Fibroblast of peridontal ligament (primary cell): ENCODE measurements at regions not wholly inside any gene's neighbourhood (a gene's known extent, or its start where the extent isn't known, plus 50 kb on each side); places are given as distances from the start of the nearest gene placed in this dataset.

ENCODE experiments used
- DNase-seq: peaks from one replicate; pipeline ENCODE4 v3.0.0-alpha.2; 2010; ENCODE audit errors: extremely low read depth

DNA sequence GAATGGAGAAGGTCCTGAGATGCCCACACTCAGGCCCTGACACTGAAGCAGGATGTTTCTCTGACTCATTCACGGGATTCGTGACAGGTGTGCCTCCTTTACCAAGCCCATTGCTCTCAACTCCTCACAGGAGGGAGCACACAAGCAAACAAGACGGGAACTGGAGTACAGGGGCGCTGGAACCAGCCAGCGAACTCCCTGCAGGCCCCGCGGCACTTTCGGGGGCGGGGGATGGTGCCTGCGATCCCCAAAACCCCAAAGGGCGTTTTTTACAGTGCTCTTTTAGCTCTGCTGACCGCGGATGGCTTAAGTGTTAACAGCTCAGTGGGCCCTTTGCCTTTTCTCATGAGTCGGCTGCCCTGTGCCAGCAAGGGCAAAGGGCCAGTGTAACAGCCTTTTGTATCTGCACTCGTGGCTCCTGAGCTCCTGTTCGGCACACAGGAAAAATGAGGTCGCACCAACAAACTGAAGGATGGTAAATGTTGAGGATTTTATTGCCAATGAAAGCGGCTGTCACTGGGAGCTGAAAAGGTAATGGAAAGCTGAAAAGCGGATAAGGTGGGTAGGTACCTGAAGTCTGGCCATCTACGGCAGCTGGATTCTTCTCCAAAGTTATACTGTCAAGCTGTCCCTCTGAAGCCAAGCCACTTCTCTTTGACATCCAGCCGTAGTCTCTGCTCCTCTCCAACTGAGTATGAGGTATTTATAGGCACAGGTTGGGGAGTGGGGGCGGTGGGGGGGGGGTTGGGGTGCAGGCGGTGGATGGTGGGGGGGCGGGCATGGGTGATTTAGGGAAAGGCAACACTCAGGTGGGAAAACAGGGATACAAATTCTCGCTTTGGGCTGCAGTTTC is 65.0 kb upstream of the TRPC4 start:
- DNase-seq = no peak

DNA sequence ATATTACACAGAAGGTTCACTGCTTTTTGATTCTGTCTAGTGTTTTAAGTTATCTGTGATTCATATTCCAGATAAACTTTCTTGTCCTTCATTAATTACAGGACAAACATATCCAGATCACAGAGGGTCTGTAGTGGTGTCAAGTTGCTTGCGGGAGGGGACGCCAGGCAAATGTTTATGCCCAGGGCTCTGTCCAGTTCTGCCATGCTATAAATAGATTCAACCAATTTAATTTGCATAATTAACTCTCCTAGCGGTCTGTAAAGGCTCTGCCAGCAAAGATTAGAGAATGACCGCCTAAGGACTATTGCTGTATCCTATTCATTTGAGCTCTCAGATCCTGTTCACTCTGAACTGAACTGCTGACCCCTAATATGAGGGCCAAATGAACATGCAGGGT is 59.7 kb upstream of the TRPC4 start:
- DNase-seq = no peak

DNA sequence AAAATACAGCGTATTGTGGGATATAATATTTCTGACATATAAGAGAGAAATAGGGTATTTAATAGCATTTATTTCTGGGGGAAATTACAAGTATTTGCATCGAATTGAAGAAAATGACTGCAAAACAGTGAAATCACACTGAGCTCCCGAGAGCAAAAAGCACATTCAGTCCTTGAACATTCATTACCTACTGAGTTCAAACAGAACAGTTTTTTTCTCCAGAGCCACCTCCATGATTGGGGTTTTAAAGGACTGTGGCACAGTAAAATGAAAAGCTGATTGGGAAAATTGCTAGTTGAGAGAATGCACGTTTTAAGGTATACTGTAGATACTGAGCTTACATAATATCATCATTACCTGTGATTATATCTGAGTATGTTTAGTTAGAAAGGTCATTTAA is 58.0 kb upstream of the TRPC4 start:
- no peak for DNase-seq

DNA sequence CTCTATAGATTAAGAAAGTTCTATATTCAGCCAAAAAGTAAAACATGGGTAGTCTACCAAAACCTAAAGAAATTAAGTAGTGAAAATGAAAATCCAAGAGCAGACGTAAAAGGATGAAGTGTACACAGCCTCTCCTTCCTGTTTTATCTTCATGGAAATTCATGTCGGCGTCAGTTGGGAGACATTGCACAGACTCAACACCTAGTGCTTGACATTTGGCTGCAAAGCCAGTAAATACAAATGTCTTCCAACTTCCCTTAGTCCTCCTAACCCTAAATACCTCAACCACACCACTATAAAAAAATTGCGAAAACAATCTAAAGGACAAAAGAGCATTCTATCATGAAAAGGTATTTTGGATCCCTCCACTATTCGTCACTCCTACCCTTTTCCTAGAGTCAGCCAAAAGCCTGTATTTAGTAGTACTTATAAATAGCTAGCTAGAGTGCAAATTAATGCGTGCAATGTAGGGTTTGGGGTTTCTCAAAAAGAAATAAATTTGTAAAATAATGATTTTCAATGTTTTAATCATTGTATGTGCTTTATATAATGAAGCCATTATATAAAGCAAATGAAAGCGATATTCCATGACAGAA is 56.4 kb upstream of the TRPC4 start:
- DNase-seq = no peak

DNA sequence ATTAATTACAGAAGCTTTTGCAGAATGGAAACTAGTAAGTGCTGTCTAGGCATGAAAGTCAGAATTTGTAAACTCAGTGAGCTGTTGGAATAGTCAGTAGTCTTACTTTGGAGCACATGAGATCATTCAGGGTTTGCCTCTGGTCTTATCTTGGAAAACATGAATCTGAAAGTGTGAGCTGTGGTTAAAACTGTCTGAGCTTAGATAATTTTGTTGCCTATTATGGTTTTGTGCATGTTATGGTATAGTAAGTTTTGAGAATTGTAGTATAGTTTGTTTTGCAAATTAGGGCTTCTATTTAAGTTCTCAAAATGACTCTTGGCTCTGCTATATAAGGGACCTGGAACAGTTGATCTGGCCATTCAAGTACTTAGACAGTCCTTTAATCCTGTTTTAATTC is 53.7 kb upstream of the TRPC4 start:
- no peak for DNase-seq

DNA sequence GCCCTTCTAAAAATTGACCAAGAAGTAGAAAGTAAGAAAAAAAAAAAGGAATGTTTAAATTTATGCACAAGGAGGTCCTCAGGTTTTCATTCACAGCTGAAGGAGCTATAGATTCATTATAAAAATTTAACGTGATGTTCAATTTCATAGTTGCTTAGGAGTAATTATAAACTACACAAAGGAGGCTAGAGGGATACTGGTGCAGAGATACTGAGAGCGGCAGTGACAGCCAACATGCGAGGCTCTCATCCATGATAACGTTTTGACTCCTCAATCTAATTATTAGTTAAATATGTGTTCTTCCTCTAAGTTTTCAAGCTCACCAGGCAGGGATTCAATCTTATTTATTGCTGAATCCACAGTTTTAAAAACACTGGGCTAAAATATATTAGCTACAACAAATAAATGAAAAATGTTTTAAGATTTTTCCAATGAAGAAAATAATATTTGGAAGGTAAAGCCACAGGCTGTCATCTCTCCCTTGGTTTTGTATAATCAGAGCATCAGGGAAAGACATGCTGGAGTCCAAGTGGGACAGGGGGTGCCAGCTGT is 49.8 kb upstream of the TRPC4 start:
- DNase-seq = peak; percentile 15
